Fibroblast of villous mesenchyme (primary cell): ENCODE measurements at regions not wholly inside any gene's neighbourhood (a gene's known extent, or its start where the extent isn't known, plus 50 kb on each side); places are given as distances from the start of the nearest gene placed in this dataset.

ENCODE experiments used
- DNase-seq: peaks from one replicate; pipeline ENCODE4 v3.0.0-alpha.2; 2010; ENCODE audit warnings: low read depth
- H3K4me3 ChIP-seq: 2 replicates; pipeline ENCODE4 v1.5.1; 2011; ENCODE audit warnings: low read depth, mild to moderate bottlenecking, low read length
- TF ChIP-seq, protein P1 (sequence below): IDR thresholded peaks from 2 replicates; pipeline ENCODE4 v1.5.1; 2012; ENCODE audit warnings: low read depth, mild to moderate bottlenecking, low read length; ENCODE audit not compliant: insufficient read depth

DNA sequence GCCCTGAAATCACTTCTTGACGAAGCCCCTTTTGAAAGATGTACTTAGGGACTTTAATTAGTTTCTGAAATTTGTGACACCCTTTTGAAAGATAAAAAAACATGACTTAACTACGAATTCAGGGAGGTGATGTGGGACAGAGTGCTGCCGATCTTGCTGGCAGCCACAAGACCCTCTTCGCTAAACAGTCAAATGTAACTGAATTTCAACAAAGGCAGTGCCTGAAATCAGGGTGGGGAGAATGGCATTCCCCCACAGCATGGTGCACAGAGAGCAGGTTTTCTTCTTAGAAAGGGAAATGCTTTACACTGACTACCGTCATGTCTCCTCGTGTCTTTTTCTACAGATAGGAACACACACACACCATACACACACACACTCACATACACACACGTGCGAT is 640.2 kb upstream of the POU3F3 start:
- no peak overlapping the region for H3K4me3 ChIP-seq
- TF ChIP-seq, protein P1, sequence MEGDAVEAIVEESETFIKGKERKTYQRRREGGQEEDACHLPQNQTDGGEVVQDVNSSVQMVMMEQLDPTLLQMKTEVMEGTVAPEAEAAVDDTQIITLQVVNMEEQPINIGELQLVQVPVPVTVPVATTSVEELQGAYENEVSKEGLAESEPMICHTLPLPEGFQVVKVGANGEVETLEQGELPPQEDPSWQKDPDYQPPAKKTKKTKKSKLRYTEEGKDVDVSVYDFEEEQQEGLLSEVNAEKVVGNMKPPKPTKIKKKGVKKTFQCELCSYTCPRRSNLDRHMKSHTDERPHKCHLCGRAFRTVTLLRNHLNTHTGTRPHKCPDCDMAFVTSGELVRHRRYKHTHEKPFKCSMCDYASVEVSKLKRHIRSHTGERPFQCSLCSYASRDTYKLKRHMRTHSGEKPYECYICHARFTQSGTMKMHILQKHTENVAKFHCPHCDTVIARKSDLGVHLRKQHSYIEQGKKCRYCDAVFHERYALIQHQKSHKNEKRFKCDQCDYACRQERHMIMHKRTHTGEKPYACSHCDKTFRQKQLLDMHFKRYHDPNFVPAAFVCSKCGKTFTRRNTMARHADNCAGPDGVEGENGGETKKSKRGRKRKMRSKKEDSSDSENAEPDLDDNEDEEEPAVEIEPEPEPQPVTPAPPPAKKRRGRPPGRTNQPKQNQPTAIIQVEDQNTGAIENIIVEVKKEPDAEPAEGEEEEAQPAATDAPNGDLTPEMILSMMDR: no peak
- DNase-seq: no peak

DNA sequence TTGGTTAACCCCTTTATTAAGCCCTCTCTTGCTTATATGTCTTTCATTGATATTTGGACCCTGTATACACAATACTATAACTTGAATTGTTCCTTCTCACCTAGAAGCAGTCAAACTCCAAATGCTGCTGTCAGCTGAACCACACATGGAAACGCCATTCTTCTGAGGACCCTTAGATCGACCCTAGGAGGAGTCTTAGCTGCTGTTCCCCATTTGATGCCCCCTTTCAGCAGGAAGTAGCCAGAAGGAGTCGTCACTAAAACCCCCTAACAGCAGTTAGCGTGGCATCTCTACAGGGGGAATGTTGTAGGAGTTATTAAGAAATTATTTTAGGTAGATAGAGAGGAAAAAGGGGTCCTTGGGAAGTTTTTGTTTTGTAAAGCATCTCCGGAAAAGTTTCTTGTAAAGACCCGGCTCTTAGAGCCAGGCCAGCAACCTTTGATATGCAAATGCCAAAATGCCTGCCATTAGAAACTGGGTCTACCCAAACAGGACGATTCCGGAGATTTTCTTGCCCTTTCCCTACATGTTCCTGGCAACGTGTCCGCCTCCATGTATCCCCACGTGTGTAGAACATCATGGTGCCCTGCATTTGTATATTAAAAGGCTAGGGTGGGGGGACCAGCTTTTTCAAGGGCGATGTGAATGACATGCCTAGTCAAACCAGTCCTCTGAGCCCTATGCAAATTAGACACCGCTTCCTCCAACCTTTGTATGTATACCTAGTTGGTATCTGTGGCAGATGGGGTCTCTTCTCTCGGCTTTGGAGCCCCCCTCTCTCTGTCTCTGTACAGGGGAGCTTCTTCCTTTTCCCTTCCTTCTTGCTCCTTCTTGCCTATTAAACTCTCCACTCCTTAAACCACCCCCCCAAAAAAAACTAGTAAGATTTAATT is 638.4 kb upstream of the POU3F3 start:
- no peak overlapping the region for H3K4me3 ChIP-seq
- TF ChIP-seq, protein P1: no peak
- DNase-seq: no peak

DNA sequence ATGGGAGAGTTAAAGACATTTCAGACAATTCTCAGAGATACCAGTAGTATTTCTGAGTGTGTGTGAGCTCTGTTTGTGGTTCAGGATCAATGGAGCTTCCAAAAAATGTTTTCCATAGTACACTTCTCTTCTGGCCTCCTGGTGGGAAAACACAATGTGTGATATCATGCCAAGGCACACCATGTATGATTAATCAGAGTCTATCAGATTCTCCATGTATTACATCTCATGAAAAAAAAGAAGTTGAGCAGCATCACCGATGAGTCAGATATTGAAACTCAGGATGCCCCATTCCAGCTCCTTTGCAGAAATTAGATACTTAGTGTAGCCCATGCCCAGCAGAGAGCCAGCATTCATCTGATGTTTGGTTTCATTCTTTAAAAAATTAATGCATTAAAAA is 620.3 kb upstream of the POU3F3 start:
- no peak overlapping the region for H3K4me3 ChIP-seq
- TF ChIP-seq, protein P1: no peak
- no peak for DNase-seq

DNA sequence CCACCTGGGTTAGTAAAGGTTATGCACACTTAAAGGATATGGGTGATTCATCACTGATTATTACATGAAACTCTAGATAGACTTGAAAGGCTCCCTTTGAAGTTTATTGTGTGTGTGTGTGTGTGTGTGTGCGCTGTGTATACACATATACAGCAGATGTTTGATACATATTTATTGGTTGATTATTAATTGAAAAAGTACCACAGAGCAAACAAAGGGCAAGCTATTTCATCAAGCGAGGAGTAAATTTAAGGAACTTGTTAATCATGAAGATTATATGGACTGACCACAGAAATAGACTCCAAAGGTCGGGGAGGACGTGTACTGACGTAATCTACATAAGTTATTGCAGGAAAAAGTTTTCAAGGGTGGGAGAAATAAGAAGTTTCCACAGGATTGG is 617.4 kb upstream of the POU3F3 start:
- H3K4me3 ChIP-seq: no peak overlapping the region
- TF ChIP-seq, protein P1: no peak
- DNase-seq: no peak

DNA sequence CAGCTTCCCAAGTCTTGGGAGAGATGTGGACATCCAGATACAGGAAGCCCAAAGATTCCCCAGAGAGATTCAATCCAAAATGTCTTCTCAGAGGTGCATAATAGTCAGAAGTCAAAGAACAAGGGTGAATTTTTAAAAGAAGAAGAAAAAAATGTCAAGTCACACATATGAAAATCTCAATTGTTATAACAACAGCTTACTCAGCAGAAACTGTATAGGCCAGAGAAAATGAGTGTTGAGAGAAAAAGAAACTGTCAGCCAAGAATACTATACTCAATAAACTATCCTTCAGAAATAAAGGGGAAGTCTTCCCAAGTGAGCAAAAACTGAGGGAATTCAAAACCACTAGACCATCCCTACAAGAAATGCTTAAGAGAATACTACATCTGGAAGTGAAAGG is 612.9 kb upstream of the POU3F3 start:
- no peak overlapping the region for H3K4me3 ChIP-seq
- TF ChIP-seq, protein P1: no peak
- DNase-seq: no peak

DNA sequence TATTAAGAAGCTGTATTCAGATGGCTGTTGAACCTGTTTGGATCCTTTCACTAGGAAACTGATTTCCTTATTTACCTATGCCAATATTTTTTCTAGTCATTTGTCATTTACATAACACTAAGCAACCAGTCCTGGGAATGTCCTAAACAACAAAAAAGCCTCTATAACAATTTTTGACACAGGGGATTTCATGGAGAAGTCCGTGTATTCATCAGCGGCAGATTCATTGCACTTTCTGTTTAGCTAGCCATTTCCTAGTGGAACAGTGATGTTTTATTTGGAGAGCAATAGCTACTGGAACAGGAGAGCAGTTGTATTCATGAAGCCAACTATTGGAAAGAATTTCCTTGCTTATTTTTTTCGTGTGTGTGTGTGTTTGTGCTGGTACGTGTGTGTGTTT is 604.3 kb upstream of the POU3F3 start:
- no peak for DNase-seq
- TF ChIP-seq, protein P1: no peak
- H3K4me3 ChIP-seq: no peak overlapping the region
